NK-92 treated with Interleukin-12 subunit alpha and Interleukin-12 subunit beta, amount 100 ng/mL, for 24 hours (cell line): ENCODE measurements at regions not wholly inside any gene's neighbourhood (a gene's known extent, or its start where the extent isn't known, plus 50 kb on each side); places are given as distances from the start of the nearest gene placed in this dataset.

Experiments
- DNase-seq: peaks from one replicate; lab custom pipeline; 2025; lab: John Stamatoyannopoulos, UW

GRCh38 chr14:95382747-95383146, 63.0 kb upstream of the CLMN start:
- DNase-seq, result no peak

- no peak for DNase-seq
Observed at GRCh38 chr14:95381726-95382125, 62.0 kb upstream of the CLMN start.

- no peak for DNase-seq
Observed at GRCh38 chr14:95380350-95381042, 60.8 kb upstream of the CLMN start.

GRCh38 chr14:95379634-95380033, 59.9 kb upstream of the CLMN start:
- DNase-seq, result no peak

GRCh38 chr14:95375539-95376109, 55.9 kb upstream of the CLMN start:
- DNase-seq, result no peak

GRCh38 chr14:95374239-95374997, 54.7 kb upstream of the CLMN start:
- no peak for DNase-seq

- no peak for DNase-seq
Observed at GRCh38 chr14:95370076-95370475, 50.4 kb upstream of the CLMN start.
